ENCODE measurements at regions not wholly inside any gene's neighbourhood (a gene's known extent, or its start where the extent isn't known, plus 50 kb on each side); places are given as distances from the start of the nearest gene placed in this dataset.

- TF ChIP-seq, protein P1, sequence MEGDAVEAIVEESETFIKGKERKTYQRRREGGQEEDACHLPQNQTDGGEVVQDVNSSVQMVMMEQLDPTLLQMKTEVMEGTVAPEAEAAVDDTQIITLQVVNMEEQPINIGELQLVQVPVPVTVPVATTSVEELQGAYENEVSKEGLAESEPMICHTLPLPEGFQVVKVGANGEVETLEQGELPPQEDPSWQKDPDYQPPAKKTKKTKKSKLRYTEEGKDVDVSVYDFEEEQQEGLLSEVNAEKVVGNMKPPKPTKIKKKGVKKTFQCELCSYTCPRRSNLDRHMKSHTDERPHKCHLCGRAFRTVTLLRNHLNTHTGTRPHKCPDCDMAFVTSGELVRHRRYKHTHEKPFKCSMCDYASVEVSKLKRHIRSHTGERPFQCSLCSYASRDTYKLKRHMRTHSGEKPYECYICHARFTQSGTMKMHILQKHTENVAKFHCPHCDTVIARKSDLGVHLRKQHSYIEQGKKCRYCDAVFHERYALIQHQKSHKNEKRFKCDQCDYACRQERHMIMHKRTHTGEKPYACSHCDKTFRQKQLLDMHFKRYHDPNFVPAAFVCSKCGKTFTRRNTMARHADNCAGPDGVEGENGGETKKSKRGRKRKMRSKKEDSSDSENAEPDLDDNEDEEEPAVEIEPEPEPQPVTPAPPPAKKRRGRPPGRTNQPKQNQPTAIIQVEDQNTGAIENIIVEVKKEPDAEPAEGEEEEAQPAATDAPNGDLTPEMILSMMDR (IDR thresholded peaks at IDR 0.05): no peak
- TF ChIP-seq POLR2A (IDR thresholded peaks at IDR 0.05) (no peak), EP300 (IDR thresholded peaks at IDR 0.05) (no peak)
Measured at GRCh38 chr2:49240608-49241007, 86.3 kb upstream of the FSHR start.
